Esophagus squamous epithelium (tissue), 4 donors: ENCODE measurements at regions not wholly inside any gene's neighbourhood (a gene's known extent, or its start where the extent isn't known, plus 50 kb on each side); places are given as distances from the start of the nearest gene placed in this dataset.

Source experiments
- CTCF ChIP-seq, 6 experiments: fragments of 450-650 bp in 4 of 6; fragments of 200-600 bp in 2 of 6; sonication (generic) in 2 of 6; IDR thresholded peaks; one replicate each; pipeline ENCODE4 v1.5.1; 2016 to 2019; ENCODE audit warnings: antibody characterized with exemption in 6 of 6, mild to moderate bottlenecking in 4 of 6, moderate library complexity in 4 of 6
- POLR2A ChIP-seq, 4 donors: fragments of 450-650 bp; IDR thresholded peaks; one replicate each; pipeline ENCODE4 v1.6.1; 2017; ENCODE audit warnings: antibody characterized with exemption in 4 of 4, mild to moderate bottlenecking in 4 of 4, moderate library complexity in 3 of 4

- no peak for TF ChIP-seq CTCF (IDR thresholded peaks at IDR 0.05)
- no peak for TF ChIP-seq POLR2A (IDR thresholded peaks at IDR 0.05)
Observed at GRCh38 chr14:22194664-22195063, 394.4 kb downstream of the DAD1 start.
